GM04504 (cell line): ENCODE measurements at regions not wholly inside any gene's neighbourhood (a gene's known extent, or its start where the extent isn't known, plus 50 kb on each side); places are given as distances from the start of the nearest gene placed in this dataset.

Source experiments
- DNase-seq: peaks from one replicate; pipeline ENCODE4 v3.0.0-alpha.2; 2012; ENCODE audit warnings: low read depth

DNA sequence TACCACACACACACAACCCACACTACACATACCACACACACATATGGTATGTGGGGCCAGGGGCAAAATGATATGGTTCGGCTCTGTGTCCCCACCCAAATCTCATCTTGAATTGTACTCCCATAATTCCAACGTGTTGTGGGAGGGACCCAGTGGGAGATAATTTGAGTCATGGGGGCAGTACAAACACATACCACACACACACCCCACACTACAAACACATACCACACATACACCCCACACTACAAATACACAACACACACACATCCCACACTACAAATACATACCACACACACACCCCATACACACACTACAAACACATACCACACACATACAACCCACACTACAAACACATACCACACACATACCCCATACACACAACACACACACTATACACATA, 117.8 kb downstream of the TTC32 start:
- DNase-seq = no peak

DNA sequence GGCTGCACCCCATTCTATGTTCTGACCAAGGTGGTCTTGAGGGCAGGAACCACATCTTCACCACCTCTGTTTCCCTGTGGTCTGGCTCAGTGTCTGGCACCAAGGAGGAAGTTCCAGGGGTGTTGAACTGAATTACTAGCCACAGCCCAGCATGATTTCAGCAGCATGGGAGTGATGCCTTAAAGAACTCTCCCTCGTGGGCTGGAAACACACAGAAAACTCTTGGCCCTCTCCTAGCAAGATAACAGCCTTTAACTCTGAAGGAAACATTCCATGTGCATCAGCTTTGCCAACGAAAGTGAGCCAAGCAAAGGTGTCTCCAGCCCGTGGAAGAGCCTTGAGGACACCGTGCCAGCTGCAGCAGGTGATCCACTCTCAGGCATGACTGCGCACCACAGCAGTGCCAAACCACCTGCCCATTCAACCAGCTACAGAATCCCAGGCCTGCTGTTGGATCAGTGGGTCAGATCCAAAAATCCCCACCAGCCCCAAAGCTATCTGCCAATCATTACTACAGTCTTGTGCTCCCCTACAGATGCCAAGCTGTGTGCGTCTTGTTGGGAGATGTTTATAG, 124.8 kb downstream of the TTC32 start:
- no peak for DNase-seq

DNA sequence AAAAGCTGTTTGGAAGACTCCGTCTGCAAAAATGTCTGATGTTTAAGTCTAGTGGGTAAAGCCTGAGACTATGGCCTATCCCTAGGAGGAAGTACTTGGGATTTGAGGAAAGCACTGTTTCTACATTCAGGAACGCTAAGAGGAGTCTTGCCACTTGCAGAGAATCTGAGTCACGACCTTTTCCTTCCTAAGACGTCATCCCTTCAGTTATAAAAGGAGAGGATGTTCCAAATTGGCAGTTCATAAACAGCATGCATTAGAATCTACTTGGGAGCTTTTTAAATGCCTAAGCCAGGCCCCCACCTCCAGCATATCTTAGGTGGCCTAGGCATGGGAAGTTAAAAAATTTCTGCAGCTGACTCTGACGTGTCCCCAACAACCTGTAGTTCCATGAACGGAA, 125.9 kb downstream of the TTC32 start:
- DNase-seq = no peak

DNA sequence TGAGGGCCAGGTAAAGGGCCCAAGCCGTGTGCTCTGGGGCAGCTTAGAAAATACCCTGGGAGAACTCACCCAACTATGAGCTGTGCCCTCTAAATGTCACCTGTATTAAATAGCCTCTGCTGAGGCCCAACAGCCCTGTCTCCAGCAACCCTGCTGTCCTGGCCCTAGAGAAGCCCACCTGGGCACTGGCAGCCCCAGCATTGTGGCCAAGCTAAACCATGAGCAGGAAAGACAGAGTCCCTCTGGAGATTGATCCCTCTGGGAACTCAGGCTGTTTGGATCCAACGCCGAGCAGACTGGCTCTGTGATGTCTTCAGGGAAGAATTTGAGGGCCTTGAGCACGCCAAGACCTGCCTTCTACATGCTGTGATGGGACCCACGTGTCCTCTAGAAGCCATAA, 126.5 kb downstream of the TTC32 start:
- DNase-seq = no peak

DNA sequence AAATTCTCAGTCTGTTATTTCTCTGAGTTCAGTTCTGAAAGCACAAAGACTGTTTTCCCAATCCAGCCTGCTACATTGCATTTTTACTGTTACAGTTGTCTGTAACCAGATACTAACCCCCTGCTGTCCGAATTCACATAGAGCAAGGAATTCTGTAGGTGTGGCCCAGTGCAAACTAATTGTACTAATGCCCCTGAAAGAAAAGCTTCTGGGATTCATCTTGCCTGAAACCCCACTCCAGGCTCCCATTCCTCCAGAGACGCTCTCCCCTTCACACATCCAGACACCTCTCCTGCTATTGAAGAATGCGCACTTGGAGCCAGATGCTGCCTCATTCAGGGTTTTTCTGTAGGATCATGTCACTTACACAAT, 127.0 kb downstream of the TTC32 start:
- no peak for DNase-seq

DNA sequence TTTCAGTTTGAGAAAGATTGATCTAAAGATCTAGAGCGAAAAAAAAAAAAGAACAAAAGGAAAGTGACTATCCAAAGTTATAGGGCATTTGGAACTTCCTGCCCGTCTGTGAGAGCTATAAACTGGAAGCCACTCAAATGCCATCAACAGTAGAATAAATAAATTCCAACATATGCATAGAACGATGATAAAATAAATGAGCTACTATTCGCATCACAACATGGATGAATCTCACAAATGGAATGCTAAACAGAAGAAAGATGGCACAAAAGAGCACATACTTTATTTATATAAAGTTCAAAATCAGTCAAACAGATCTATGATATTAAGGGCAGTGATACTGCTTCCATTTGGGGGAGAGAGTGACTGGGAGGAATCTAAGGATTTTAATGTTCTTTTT, 128.8 kb downstream of the TTC32 start:
- DNase-seq = no peak

DNA sequence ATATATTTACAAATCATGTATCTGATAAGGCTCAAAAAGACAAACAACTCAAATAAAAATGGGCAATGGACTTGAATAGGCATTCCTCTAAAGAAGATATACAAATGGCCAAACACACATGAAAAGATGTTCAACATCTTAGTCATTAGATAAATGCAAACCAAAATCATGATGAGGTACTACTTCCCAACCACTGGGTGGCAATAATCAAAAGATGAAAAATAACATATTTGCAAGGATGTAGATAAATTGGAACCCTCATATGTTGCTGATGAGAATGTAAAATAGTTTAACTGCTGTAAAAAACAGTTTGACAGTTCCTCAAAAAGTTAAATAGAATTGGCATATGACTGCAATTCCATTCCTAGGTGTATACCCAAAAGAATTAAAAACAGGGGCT, 132.3 kb downstream of the TTC32 start:
- no peak for DNase-seq

DNA sequence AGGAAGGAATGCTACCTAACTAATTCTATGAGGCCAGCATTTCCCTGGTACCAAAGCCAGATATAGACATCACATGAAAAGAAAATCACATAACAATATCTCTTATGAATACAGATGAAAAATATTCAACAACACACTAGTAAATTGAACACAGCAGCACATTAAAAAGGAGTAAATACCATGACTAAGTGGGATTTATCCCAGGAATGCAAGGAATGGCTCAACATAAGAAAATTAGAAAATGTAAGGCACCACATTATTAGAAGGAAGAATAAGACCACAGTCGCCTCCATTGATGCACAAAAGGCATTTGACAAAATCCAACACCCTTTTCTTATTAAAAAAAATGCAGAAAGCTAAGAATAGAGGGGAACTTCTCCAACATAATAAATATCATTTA, 133.9 kb downstream of the TTC32 start:
- DNase-seq = no peak

DNA sequence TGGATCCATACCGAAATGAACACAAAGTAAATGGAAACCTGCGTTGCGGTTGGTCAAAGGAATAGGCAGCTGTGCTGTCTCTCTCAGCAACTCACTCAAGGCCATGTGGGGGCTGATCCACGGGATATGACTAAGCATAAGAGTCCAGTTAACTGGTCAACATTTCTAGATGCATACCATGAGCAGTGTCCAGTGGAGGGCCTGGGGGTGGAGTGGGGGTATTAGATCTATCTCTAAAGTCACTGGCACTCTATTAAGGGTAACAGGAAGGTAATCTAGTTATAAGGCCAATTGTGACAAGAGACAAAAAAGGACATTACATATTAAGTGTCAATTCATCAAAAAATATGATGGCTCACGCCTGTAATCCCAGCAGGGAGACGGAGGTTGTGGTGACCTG, 136.8 kb downstream of the TTC32 start:
- DNase-seq = no peak

DNA sequence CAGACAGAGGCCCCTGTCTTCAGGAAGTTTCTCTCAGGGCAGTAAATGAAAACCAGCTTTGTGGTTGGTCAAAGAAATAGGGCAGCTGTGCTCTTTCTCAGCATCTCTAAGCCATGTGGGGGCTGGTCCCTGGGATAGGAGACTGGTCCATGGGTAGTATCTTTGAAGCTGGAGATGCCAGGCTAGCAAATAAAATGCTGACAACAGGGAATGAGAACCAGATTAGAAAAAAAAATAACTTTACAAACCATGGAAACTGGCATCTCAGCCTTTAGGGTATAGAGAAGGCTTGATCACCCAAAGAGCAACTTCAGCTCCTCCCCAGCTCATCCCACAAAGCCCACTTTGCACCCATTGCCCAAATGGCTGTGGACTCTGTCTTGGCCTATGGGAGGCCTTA, 138.1 kb downstream of the TTC32 start:
- no peak for DNase-seq

DNA sequence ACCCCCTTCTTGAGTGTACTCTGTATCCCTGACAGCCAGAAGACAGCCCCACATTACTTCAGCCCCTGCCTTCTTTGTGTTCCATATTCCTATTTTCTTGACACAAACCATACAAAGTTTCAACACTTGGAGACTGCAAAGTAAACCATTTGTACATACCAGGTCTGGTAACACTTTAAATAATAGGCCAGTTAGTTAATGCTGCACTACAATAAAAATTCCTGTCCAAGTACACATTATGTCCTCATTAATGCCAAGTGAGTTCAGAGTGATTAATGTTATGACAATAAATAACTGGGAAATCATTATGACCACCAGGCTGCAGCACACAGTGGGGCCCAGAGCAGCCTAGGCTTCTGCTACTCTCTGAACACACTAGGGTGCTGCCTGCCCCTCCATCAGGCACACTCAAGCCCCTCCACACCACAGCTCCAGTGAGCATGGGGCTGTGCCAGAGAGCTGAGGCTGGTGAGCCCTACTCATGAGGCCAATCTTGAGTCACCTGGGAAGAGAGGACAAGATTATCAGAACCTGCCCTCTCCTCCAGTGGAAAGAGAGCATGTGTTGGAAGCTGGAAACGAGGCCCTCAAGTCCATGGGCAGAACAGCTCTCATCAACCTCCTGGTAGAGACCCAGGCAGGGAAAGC, 138.7 kb downstream of the TTC32 start:
- no peak for DNase-seq

DNA sequence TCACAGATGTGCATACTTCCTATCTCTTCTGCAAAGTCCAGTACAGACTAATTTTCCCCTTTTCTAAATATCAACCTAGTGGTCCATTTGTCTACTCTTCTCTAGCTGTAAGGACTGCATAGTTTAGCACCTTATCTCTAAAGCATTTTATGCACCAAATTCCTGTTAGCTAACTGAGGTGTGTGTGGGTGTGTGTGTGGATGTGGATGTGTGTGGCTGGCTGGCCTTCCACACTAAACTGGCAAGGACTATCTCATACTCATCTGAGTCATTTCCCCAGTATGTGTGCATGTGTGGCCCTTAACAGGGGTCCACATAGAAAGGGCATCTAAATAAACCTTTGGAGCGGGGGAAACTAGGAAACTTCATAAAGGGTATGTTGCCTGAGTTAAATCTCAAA, 139.6 kb downstream of the TTC32 start:
- DNase-seq = no peak

DNA sequence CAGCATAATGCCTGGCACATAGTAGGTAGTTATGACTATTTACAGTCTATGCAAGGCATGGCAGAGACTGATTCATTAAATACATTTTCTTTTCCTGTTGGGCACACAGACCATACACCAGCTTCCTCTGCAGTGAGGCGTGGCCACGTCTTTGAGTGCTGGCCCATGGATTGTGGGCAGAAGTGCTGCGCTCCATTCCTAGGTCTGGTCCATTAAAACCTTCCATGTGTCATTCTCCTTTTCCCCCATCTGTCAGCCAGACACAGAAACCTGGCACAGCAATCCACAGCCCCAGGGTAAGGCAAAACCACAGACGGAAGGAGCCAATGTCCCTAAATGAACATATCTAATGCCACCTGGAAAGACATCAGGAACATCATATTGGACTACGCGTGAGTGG, 141.9 kb downstream of the TTC32 start:
- DNase-seq = no peak

DNA sequence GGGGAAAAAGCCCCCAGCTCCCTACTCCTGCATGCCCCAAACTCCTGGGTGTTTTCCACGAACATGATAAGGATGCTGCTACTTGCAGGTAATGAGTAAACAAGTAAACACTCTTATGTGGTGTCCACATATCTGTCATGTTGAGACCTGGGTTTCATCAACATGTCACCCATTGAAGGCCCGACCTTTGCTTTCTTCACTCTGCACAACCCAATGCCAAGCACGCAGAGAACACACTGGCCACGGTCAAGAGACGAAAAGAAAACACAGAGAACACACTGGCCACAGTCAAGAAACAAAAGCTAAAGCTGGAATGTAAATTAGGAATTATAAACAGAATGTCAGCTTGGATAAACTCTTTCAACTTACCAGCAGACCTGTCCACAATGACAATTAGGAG, 143.1 kb downstream of the TTC32 start:
- DNase-seq = no peak

DNA sequence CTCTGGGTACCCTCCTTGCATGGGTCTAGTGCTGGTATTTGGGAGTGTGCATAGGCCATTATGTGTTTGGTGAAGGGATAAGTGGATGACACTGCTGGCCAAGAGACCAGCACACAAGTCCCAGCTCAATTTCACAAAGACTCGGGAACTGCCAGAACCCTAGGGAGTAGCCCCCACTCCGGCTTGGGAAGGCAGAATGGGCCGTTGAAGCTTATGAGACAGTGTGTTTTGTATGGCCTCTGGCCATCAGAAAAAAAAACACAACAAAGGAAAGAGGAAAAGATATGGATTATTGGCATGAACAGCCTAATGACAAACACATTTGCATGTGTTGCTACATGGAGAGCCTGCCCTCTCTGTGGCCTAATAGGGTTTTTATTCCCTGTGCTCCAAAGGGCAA, 144.2 kb downstream of the TTC32 start:
- no peak for DNase-seq

DNA sequence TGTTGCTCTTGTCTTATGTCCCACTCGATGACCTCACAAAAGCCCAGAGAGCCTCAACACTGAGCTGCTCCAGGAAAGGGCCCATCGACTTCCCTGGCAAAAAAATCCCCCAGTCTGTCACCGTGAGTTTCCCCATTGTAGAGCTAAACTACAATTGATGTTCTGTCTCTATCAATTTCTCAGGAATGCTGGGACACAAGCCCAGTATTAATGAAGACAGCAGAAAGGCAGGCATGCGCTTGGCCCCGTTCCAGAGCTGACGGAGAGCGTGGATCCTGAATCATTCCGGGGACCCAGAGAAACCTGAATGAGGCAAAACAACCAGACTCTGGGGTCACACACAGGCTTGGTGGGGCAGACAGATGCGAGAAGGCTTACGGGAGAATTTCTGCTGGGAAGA, 146.9 kb downstream of the TTC32 start:
- no peak for DNase-seq

DNA sequence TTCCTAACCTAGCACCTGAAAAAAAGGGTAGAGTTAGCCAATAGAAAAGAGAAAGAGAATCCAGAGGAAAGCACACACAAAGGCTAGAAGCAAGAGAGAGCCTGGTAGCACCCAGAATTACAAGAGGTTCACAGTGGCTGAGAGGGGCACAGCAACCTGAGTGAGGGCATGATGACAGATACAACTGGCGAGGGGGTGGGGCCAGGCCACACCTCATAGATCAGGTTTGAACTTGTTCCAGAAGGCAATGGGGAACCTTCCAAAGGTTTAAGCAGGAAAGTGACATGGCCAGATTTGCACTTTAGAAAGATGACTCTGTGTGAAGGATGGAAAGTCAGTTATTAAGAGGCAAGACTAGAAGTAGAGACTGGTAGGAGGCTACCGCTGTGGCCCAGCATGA, 148.0 kb downstream of the TTC32 start:
- DNase-seq = no peak

DNA sequence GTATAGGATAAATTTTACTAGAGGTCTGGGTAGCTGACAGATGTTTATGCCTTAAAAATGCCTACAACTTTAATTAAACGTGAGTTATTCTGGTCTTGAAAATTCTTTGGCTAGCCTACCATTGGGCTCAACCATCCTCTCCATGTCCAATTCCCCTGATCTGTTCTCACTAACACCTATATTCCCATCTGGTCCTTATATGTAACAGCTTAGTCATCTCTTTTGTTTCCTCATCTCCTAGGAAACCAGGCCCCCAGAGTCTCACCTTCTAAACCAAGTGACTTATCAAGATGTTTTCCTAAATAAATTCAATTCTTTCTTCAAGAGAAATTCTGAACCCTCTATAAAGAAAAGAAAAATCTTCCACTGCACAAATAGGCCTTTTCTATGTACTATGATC, 148.5 kb downstream of the TTC32 start:
- no peak for DNase-seq

DNA sequence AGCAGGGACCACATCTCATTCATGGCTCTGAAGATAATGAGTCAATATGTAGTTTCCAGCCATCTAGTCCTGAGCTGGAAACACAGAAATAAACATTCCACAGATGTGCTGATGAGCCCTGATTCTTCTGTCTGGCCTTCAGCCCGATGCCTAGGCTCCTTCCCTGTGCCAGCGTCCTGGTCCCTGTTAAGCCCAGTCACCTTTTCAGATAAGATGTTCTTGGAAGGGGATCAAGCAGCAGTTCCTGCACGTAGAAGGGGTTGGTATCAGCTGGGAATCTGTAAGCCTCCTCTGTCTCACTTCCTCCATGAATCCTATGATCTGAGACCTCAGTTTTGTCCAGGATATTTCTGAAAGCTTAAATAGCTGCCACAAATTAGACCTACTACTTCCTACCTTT, 149.3 kb downstream of the TTC32 start:
- no peak for DNase-seq

DNA sequence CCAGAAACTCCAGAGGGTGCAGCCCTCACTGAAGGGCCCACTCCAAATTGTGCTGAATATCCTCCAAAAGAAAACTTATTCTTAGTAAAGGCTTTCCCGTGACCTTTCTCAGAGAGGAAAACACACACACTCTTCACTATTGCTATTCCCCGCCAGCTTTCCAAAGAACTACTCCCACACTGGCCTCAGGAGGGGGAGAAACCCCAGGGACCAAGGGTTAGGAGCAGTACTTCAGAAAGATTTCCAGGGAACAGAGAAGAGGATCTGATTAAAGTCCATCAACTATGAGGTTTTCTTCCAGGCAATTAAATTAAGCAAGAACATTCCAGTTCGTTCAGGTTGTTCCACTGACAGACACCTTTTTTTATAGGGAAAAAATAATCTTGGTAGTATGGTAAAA, 150.2 kb downstream of the TTC32 start:
- no peak for DNase-seq

DNA sequence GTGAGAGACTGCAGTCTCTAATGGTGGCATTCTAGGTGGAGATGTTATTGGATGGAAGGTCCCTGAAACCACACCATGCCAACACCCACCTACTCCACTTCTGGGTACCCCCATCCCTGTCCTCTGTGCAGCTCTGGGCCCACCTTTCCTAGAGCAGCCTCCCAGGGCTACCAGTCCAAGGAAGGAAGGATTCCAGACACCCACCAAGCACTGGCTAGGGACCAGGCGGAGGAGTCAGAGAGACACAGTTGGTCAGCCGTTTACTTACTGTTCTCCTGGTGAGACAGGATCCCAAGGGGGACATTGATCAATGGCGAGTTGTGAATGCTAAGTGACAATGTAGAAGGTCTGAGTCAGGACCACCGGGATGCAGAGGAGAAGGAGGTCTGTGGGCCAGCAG, 151.6 kb downstream of the TTC32 start:
- no peak for DNase-seq

DNA sequence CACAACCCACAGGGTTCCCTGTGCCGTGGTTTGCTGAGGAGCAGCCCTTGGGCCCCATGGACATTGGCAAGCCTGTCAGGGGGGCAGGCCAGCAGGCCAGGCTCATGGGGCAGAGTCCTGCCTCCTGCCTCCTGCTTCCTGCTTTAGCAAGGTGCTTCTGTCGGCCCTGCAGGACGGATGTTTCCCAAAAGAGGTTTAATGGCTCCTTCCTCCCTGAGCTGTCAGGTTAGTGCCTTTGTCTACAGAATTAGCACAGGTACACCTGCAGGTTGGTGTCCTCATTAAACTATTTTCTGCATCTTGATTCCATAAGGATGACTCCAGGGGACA, 152.3 kb downstream of the TTC32 start:
- no peak for DNase-seq

DNA sequence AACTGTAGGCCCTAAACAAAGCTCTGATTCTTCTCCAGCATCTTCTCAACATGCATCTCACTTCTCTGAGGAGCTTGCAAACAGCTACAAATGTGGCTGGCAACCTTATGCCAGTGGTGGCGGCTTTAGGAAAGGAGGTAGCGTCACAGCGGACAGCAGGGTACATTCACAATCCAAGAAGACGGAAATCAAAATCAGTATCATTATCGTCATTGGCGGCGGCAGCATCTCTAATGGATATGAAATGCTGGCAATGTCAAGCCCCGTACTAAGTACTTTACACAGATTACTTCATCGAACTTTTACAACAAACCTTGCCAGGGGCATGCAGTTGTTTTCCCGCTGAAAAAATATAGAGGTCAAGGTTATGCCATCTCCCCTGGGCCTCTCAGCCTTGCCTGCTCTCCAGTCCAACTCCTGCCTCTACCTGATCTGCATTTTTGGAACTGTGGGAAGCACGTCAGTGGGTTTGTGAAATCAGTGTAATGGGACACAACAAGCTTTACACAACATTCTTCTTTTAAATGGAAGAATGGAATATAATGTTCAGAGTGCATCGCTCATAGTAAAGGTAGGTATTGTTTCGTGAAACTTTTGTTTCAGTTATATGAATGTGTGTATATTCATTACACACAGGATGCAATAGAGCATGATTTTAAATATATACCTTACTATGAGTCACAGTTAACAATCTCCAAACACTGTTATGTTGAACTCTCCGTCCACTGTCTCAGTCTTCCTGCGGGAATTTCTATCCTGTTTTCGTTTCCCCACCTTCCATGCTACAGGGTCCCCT, 152.9 kb downstream of the TTC32 start:
- no peak for DNase-seq

DNA sequence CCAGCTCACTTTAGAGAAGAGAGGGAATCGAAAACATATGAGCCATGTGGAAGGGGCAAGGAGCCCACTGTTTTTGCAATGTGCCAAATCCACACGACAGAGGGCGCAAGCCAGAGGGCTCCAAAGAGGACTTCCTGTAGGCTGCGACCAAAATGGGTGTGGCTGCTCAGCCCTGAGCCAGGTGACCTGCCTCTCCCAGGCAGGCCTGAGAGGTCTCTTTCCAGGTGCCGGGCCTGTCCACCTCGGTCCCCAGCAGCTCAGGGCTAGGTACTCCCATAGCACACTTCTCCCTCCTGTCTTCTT, 153.8 kb downstream of the TTC32 start:
- no peak for DNase-seq
